ENCODE measurements at regions not wholly inside any gene's neighbourhood (a gene's known extent, or its start where the extent isn't known, plus 50 kb on each side); places are given as distances from the start of the nearest gene placed in this dataset.
"Not testable (repeated sequence)": the region's sequence is repeated elsewhere in the genome, so short reads cannot be mapped to it uniquely, and the experiment has no call there.

GRCh38 chr4:151459375-151459774 is 50.4 kb downstream of the FHIP1A start:
- no peak for DNase-seq

DNA sequence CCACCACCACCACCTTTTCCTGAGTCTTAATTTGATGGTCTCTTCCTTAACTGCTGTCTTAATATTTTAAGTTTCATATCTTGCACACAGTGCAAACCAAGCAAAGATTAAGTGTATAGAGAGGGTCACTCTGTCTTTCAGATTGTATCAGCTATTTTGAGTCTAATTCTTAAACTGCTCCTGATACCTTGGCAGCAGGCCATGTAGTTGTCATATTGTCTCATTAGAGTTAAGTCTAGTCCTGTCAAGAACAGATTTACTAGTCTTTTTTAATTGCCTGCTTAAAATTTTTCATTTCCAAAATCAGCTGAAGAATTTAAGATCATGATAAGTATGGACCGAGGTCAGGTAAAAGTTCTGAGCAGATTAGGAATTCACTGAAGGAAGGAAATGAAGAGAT is 51.5 kb downstream of the FHIP1A start:
- no peak for DNase-seq

GRCh38 chr4:151462554-151462953 is 53.6 kb downstream of the FHIP1A start:
- no peak for DNase-seq

DNA sequence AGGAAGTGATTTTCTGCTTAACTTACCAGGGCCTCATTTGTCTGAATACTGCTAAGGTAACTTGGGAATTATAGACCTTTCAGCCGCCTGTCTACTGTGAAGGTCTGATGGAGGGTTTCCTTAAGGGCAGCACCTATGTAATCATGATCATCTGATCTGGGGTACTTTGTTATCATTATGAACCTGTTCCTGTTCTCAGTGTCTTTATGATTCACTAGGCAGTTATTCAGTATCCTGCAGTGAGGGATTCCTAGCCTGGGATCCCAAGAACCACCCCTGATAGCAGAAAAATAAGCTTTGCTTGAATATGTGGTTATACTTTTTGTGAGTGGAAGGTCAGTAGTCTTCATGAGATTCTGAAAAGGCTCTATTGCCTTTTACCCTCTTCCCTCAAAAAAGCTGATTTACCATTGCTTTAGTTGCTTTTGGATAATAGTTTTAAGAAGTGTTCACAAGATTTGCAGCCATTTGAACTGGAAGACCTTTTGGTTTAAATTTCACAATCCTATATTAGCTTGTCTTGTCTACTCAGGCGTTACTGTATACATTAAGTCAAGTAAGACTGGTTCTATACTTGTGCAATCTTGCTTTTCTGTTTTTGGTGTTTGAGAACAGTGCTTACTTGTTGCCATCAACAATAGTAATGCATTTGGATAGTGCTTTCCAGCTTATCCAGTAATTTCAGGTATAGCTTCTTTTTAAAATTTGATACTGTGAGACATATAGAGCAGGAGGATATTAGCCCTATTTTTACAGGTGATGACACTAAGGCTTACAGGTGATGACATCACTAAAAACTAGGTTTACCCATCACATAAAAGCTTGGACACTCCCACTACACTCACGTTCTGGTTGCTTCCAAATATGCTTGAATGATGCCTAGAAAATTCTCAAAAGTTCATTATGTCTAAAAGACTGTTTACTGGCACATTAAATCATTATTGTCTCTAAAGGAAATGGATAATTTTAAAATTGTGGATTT is 60.0 kb downstream of the FHIP1A start:
- DNase-seq: no peak

- DNase-seq: no peak
Measured at GRCh38 chr4:151469970-151470369, 61.0 kb downstream of the FHIP1A start.

- DNase-seq: no peak
Measured at GRCh38 chr4:151471728-151472127, 62.8 kb downstream of the FHIP1A start.

DNA sequence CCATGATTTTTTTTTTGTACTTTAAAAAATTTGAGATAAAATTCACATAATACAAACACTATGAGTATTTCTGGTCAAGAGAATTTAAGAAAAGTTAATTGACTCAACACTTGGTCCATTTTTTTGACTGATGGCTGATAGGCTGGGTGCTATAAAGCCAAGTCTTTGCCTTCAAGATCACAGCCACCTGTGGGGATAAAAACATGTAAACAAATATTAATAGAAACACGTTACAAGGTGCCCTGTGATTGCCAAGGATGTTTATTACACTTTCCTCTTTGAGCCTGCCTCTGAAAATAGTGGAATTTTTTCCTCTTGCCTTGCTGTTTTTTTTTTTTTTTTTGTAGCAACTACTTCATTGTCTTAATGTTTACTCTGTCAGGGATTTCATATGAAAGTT is 63.3 kb downstream of the FHIP1A start:
- no peak for DNase-seq

DNA sequence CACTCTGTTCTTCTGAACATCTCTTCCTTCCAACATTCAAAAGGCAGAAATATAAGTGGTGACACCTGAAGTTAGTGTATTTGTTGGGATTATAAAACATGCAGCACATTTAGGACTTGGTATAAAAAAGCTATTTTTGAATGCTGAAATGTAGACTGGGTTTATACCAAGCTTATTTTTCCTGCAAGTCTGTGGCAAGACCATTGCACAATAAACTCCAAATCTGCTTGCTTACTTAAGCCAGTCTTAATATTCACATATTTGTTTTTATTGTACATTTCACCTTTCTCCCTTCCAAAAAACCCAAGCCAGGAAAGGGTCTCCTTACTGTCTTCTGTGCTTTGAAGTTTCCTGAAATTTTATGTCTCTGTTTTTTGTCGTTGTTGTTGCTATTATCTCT is 63.7 kb downstream of the FHIP1A start:
- no peak for DNase-seq

DNA sequence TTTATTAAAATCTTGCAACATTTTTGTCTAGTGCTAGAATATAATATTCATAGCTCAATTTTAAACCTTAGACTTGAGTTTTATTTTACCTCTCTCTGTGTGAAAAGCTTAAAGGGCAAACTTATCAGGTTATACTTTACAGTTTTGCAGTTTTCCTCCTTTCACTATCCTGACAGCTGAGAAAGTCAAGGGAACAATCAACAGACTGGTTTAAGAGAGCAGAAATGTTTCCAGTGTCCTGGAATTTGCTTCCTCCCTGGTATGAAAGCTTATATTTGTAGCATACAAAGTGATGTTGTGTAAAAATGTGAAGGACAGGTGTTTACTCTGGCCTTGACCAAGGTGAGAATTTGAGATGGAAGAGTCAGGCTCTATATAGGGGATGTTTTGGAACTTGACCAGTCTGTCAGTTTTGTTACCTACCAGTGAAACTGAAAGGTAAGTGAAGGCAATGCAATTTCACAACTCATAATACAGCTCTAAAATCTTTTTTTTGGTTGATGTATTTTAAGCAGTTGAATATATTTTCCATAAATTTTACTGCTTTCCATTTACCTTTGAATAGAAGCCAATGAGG is 64.6 kb downstream of the FHIP1A start:
- no peak for DNase-seq

DNA sequence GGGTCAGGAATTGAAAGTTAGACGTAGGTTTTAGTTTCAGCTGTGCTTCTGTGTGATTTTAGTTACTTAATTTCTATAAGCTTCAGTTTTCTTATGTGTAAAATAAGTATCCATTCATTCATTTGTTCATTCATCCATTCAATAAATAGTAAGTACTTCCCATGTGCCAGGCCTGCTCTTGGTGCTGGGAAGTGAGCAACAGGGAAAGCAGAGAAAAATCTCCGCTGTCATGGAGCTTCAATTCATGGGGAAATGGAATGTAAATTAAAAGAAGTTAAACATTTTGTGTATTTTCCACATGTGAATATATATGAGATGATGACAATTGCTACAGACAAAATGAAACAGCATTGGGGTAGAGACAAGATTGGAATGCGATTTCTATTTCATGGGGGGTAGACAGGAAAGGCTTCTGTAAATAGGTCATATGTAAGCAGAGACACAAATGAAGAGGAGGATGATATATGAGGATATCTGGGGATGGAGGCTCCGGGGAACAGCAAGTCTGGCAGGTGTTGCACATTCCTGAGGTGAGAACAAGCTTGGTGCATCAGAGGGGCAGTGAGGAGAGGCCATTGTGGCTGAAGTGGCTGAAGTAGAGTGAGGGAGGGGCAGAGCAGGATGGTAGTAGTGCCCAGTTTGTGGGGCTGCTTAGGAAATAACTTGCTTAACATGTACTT is 66.2 kb downstream of the FHIP1A start:
- no peak for DNase-seq

DNA sequence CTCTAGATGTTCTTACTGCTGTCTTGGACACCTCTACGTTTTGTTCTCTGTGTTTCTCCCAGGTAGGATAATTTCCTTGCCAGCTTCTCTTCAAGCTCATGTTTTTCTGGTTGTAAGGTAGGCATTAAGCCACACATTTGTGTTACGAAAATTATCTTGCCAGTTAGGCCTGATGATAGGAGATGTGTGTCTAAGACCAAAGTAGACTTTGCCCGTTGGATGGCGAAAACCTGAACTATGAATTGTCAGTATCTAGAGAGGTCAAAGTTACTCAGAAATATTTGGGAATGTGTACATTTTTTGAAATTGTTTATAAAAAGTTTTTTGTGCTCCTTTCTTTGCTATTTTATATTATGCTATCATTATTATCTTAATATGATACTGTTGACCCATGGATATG is 72.8 kb downstream of the FHIP1A start:
- DNase-seq: no peak

DNA sequence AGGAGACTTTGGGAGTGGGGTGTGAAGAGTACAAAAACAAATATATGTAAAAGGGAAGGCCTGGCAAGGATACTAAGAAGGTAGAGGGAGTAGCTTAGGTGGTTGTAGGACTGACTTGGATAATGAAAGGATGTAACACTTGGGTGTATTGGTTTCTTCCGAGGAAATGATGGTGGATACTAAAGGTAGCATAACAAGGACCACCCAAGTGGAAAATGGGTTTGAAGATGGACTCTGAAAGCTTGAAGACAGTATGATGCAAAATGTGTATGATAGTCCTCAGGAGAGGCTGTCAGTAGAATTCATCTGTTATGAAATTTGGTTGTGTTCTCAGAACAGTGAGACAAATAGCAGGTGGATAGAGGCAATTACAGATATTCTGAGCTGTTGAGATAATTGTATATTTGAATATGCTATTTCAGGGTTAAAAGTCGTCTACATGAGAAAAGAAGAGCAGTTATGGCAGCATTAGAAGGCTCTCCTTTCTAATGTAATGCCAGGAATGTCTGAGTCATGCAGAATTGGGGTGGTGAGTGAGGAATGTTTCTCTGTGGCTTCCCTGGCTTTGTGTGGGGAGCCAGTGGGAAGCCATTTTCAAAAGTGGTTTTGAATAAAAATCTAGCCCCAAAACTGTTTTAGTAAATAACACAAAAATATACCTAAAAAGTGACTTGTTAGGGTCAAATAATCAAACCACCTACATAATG is 75.6 kb downstream of the FHIP1A start:
- no peak for DNase-seq

DNA sequence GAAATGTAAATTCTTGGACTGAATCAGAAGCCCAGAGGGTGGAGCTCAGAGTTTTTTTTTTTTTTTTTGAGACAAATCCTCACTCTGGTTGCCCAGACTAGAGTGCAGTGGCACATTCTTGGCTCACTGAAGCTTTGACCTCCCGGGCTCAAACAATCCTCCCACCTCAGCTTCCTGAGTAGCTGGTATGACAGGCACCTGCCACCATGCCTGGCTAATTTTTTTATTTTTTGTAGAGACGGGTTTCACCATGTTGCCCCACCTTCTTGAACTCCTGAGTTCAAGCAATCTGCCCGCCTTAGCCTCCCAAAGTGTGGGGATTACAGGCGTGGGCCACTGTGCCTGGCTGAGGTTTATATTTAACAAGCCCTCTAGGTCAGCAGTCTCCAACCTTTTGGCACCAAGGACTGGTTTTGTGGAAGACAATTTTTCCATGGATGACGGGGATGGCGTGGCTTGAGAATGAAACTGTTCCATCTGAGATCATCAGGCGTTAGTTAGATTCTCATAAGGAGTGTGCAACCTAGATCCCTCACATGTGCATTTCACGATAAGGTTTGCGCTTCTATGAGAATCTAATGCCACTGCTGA is 76.7 kb downstream of the FHIP1A start:
- DNase-seq: no peak

GRCh38 chr4:151486168-151486567 is 77.2 kb downstream of the FHIP1A start:
- no peak for DNase-seq

GRCh38 chr4:151488968-151489367 is 80.0 kb downstream of the FHIP1A start:
- no peak for DNase-seq

- DNase-seq: no peak
Measured at GRCh38 chr4:151489462-151490203, 80.7 kb downstream of the FHIP1A start.

DNA sequence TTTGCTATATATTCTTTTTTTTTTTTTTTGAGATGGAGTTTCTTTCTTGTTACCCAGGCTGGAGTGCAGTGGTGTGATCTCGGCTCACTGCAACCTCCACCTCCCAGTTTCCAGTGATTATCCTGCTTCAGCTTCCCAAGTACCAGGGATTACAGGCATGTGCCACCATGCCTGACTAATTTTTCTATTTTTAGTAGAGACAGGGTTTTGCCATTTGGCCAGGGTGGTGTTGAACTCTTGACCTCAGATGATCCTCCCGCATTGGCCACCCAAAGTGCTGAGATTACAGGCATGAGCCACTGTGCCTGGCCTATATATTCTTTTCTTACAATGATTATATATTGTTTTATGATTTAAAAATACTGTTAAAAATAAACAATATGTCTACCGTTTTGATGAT is 86.6 kb downstream of the FHIP1A start:
- not testable (repeated sequence) for DNase-seq

DNA sequence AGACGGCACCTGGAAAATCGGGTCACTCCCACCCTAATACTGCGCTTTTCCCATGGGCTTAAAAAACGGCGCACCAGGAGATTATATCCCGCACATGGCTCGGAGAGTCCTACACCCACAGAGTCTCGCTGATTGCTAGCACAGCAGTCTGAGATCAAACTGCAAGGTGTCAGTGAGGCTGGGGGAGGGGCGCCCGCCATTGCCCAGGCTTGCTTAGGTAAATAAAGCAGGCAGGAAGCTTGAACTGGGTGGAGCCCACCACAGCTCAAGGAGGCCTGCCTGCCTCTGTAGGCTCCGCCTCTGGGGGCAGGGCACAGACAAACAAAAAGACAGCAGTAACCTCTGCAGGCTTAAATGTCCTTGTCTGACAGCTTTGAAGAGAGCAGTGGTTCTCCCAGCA is 102.6 kb downstream of the FHIP1A start:
- DNase-seq: not testable (repeated sequence)

GRCh38 chr4:151517896-151518295 is 108.9 kb downstream of the FHIP1A start:
- DNase-seq: no peak

DNA sequence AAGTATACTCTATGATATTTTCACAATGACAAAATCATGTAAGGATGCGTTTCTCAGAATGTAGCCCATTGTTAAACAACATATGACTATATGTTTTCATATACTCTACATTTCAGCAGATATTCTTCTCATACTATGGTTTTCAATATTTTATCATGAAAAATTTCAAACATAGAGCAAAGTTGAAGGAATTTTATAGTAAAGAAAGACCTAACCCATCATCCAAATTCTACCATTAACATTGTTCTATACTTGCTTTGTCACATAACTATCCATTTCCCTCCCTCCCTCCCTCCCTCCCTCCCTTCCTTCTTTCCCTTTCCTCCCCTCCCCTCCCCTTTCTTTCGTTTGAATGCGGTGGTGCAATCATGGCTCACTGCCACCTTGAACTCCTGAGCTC is 109.4 kb downstream of the FHIP1A start:
- DNase-seq: no peak

Measured in nucleus accumbens (tissue), 56 donors.